ENCODE measurements at regions not wholly inside any gene's neighbourhood (a gene's known extent, or its start where the extent isn't known, plus 50 kb on each side); places are given as distances from the start of the nearest gene placed in this dataset.
"Not testable (repeated sequence)": the region's sequence is repeated elsewhere in the genome, so short reads cannot be mapped to it uniquely, and the experiment has no call there.

DNA sequence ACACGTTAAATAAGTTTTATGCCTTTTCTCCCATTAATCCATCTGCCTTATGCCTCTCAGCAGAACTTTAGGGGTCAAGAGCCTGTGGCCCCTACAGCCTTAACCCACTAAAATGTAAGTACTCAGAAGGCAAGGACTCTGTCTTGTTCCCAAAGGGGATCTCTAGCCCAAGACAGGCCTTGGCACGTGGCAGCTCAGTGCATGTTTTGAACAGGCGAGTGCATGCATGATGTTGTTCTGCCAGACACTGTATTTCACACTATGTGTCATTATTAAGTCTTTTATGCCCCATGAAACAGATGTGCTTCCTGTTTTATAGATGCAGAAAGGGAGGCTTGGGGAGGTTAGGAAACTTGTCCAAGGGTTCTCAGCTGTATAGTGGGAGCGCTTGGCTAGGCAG lies 102.8 kb downstream of the ETS2 start:
- DNase-seq: no peak

DNA sequence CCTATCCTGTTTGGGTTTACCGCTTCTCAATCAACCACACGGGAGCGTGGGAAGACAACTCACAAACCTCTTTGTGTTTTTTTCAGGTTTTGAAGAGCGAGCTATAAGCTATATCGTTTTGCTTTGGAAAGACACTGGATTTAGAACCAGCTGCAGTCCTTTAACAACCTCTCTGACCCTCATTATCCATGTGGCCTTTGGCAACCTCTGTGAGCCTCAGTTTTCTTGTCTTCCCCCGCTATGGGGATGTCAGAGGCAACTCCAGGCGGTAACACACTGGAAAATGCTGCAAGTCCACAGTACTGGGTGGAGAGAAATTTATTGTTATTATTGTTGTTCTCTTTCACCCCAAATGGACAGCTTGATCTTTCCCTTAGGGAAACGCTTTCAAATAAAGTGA lies 100.0 kb downstream of the ETS2 start:
- DNase-seq: no peak

DNA sequence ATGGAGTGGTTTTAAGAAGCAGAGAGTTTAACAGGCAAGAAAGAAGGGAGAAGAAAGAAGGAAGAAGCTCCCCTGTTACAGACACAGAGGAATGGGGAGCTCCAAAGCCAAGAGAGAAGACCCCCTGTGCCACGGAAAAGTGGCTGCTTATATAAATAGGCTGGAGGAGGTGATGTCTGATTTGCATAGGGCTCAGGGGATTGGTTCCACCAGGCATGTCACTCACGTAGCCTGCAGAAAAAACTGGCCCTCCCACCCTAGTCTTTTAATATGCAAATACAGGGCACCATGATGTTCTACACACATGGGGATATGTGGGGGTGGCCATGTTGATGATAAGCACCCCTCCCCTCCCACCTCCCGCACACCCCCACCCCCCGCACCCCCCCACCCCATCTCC lies 99.6 kb downstream of the ETS2 start:
- no peak for DNase-seq

DNA sequence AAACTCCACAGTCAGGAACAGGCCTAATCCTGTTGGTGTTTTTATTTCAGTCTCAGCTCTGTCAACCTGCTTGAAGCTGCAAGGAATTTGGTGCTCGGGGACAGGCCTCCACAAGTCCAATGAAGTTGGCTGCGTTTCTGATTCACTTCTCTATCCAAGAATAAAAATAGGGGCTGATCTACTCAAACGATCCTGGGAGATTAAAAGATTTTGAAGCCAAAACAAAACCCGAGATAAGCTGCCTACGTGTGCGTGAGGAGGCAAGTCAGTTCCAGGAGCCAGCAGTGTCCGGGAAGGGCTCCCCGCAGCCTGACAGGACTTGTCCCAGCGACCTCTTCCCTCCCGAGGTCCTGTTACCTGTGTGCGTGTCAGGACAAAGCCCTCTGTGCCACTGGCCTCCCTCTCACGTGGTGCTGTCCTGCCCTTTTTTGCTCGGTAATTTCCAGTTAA lies 98.0 kb downstream of the ETS2 start:
- DNase-seq: no peak

DNA sequence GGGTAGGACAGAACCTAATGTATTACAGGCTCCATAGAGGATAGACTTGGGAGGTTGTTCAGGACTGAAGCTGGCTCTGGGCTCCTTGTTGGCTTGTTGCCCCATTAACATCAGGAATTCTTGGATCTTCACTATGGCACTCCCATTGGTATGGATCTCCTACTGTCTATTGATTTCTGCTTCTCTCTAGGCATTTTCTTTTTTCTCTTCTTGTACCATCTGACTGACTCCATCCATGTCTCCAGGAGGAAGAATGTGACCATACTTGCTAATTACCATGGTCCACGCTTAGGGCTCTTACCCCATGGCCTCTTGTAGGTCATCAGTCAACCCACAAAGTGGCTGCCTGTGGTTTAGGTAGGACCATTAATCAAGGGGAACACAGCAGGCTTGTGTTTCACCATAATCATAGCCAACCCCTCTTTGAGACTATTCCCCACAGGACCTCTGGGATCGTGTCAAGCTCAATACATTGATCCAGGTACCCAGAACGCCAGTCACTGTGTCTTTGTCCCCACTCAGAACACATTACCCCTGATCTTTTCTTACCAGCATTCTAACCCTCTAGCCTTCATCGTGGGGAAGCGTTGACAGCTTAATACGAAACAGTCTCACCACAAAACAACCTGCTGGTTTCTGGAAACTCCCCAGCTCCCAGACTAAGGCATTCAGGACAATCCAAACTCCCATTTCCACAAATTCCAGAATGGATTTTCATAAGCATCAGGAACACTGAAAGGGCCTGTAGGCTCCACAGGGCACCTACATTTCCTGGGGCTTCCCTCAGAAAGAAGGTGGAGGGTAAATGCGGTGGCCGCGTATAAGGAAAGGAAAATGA lies 97.1 kb downstream of the ETS2 start:
- no peak for DNase-seq

DNA sequence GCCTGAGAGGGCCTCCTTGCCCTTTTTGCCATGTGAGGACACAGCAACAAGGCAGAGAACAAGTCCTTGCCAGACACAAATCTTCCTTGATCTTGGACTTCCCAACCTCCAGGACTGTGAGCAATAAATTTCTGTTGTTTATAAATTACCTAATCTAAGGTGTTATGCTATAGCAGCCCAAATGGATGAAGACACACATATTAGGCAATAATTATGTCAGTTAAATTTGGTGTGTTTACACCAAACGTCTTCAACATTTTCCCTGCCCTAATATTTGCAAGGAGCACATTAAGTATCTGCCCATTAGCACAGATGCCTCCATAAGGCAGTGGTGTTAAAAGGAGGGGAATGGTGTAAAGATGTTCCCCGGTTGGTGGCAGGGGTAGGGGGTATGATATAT lies 94.8 kb downstream of the ETS2 start:
- no peak for DNase-seq

DNA sequence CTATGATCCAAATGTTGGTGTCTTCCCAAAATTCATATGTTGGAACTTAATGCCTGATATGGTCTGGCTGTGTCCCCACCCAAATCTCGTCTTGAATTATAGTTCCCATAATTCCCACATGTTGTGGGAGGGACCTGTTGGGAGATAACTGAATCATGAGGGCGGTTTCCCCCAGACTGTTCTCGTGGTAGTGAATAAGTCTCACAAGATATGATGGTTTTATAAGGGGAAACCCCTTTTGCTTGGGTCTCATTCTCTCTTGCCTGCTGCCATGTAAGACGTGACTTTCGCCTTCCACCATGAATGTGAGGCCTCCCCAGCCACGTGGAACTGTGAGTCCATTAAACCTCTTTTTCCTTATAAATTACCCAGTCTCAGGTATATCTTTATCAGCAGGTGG lies 94.3 kb downstream of the ETS2 start:
- not testable (repeated sequence) for DNase-seq

DNA sequence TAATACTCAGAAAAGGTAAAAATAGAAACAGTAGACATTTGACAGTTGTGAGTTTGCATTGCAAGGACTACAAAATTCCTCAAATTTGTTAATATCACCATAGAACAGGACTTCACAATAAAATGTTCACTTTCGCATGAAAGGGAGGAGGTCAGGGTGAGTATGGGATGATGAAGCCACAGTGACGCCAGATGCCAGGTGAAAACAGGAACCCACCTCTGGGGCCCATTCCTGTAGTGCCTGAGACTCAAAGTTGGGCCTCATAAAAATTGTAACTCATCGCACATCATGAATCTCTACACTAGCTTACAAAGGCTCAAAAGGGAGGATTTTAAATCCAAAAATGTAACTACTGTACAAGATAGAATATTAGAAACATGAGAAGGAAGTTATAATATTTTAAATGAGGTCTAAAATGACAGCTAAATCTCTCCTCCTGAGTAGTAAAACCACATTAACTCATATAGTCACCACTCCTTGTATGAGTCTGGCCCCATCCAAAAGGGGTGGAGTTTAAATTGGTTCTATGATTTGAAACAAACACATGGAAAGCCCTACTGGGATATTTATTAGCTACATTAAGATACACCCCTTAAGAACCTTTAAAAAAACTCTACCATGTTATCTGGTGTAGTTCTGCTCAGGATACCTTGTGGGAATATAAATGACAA lies 93.7 kb downstream of the ETS2 start:
- DNase-seq: no peak

DNA sequence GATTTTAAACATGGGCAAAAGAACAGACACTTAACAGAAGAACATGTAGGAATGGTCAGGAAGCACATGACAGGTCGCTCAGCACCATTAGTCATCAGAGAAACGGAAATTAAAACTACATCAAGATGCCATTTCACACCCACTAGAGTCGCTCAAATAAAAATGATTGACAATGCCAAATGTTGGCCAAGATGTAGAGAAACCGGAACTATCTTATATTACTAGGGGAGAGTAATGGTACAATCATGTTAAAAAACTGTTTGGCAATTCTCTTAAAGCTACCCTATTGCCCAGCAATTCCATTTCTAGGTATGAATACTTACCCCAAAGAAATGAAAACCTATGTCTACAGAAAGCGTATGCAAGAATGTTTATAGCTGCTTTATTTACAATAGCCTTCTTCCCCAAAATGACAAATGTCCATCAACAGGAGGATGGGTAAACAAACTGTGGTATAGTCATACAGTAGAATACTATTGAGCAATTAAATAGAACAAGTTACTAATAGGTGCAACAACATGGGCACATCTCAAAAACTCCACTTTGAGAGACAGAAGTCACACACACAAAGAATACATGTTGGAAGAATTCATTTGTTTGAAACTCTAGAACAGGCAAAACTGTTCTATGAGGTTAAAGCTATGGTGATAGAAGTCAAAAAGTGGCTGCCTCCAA lies 92.8 kb downstream of the ETS2 start:
- DNase-seq: no peak

DNA sequence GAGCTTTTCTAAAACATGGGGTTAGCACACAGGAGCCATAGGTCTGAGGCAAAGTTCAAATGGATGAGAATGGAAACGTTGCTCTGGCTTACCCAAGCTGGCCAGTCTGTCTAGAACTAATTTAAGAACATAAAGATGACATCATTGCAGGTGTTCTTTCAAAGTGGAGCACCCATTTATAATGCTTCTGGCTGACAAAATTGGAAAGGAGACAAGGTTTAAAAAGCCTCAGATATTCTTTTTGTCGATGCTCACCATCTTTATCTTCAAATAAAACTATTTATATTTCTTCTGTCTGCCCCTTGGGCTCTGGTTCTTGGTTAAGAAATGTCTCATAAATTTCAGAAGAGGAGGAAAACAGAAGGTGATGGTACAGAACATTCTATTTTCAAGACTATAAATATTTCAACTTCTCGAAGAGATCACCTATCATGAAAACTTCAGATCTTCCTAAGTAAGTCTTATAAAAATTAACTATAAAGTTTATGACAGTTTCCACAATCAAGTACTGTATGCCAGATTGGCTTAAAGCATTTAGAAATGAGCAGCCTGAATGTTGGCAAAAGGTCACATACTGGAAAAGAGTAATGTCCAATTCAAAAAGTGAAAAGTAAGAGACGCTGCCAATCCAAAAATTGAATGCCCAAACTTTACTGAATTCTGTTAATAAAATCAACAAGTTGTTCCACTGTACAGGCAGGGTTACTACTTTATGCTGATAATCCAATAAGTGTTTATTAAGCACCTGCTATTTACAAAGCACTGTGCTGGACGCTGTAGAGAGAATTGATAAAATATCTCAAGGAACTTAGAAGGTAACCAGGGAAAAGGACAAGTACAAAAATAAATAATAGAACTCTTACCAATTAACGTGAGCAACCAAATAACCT lies 92.0 kb downstream of the ETS2 start:
- DNase-seq: no peak

DNA sequence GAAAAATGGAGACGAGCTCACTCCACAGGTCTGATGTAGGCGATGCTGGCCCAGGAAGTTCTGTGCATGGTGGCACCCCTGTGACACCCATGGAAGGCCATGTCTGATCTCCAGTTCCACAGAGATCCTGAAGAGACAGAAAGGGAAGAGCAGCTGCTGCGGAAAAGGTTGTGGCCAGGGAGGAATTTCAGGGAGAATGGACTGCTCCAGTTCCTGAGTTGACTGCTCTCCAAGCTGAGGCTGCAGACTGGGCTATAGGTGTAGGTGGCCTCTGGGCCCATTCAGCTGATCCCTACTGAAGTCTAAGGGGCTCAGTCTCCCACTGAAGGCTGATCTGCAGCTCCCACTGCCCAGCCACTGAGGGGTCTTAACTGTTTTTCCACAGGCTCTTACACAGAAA lies 89.2 kb downstream of the ETS2 start:
- no peak for DNase-seq

DNA sequence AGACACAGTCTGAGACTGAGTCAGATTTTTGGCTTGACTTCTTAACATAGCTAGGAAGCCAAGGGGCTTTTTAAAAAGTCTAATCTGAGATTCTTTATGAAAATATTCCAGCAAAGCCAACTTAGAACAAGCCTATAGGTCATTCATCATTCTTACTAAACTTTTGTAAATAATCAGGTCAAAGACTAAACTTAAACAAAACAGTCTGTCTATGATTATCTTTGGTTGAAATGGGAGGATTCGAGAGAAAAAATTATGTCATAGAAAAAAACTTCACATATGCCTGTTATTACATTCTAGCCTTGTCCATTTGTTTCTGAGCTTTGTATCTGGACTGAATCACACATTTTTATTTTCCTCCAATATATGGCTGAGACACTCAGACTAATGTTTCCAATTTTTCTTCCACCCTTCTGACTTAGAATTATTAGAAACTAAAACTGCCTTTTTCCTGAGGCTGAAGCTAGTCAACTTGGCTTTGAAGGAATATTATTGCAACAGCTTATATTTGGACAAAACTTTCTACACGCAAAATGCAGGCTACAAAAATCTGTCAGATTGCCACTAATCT lies 83.3 kb downstream of the ETS2 start:
- no peak for DNase-seq

DNA sequence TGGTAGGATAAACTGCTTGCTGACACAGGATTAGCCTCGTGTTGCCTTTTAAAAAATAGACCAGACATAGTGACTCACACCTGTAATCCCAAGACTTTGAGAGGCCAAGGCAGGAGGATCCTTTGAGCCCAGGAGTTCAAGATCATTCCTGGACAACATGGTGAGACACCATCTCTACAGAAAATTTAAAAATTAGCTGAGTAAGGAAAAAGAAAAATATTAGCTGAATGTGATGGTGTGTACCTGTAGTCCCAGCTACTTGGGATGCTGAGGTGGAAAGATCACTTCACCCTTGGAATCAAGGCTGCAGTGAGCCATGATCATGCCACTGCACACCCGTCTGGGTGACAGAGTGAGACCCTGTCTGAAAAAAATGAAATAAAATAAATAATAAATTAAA lies 82.0 kb downstream of the ETS2 start:
- DNase-seq: no peak

DNA sequence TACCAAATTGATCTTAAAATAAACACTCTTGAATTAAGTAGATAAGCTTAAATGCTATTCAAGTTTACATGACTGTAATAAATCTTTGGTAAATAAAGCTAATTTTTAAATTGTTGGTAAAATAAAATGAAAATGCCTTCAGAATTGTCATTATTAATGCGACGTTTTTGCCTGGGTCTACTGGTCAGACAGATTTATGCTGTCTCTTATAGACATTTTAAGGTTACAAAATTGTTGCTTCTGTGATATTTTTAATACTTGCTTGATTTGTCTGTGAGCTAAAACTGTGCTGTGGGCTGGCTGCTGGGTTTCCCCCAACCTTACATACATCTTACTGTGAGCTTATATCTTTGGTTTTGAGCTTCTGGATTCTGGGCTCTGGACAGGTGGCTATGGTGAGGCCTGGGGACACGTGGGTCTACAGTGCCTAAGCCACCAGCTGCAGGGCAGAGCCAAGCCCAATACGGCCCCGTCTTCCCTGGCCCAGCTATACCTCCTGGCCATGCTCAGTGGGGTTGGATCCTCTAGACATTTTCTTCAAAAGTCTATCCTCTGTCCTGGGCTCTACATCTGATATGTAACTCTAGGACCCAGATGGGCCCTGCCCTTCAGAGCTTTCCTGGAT lies 81.4 kb downstream of the ETS2 start:
- no peak for DNase-seq

DNA sequence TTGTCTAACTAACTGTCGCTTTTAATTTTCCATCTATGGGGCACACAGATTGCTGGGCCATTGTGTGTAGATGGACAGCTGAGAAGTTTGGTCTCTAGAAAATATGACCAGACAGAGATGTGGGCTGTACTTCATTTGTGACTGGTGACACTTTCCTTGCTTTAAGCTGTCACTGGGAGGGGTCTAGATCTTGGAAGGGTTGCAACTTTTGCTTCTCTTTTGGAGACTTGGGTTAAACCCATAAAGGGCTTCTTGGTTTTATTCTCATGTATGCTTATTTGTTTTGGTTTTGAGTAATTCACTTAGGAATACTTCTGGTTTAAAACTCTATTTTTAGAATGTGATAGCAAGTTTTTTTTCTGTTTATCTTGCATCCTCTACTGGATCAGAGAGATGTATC lies 80.2 kb downstream of the ETS2 start:
- no peak for DNase-seq

DNA sequence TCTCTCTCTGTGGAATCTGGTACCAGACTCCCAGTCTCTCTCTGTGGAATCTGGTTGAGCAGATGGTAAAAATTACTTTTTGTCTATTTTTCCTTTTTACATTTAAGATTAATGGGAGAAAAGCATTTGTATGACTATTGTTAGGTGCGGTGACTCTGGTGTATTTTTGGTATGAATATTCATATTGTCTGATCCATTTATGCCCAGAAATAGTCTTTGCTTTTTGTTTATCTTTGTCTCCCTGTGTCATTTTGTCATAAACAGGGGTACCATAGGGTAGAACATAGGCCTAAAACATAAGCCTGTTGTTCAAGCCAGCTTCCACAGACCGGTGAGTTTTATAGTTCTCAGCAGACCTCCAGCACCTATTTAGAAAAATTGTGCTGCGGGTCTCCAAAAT lies 78.7 kb downstream of the ETS2 start:
- no peak for DNase-seq

DNA sequence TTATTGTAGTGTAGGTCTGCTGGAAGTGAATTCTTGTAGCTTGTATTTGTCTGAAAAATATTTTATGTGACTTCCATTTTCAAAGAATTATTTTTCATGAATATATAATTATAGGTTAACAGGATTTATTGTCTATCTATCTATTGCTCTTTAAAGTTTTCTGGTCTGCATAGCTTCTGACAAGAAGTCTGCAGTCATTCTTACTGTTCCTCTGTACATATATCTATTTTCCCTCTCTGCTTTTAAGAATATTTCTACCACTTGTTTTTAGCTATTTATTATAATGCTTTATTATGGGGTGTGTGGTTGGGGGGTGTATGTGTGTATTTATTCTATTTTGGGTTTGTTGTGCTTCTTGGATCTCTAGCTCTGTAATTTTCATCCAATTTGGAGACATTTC lies 77.4 kb downstream of the ETS2 start:
- no peak for DNase-seq

DNA sequence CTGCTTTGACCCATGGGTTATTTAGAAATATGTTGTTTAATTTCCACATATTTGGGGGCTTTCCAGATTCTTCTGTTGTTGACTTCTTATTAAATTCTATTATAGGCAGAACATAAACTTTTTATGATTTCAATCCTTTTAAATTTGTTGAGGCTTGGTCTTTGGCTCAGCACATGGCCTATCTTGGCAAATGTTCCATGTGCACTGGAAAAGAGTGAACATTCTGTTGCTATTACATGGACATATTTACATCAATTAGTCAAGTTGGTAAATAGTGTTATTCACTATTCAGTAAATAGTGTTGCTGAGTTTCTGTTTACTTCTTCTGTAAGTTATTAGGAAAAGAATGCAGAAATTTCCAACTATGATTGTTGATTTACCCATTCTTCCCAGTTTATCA lies 75.4 kb downstream of the ETS2 start:
- DNase-seq: no peak

DNA sequence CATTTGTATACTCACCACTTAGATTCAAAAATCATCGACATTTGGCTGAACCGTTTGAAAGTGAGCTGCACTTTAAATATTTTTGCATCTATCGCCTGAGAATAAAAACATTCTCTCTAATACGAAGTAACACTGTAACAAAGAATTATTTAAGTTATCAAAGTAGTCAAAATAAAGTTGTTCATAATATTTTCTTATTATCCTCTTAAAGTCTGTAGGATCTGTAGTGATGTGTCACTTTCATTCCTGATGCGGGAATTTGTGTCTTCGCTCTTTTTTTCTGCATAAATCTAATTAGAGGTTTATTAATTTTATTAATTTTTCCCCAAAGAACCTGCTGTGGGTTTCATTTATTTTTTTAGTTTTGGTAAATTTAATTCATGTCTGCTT lies 74.8 kb downstream of the ETS2 start:
- no peak for DNase-seq

DNA sequence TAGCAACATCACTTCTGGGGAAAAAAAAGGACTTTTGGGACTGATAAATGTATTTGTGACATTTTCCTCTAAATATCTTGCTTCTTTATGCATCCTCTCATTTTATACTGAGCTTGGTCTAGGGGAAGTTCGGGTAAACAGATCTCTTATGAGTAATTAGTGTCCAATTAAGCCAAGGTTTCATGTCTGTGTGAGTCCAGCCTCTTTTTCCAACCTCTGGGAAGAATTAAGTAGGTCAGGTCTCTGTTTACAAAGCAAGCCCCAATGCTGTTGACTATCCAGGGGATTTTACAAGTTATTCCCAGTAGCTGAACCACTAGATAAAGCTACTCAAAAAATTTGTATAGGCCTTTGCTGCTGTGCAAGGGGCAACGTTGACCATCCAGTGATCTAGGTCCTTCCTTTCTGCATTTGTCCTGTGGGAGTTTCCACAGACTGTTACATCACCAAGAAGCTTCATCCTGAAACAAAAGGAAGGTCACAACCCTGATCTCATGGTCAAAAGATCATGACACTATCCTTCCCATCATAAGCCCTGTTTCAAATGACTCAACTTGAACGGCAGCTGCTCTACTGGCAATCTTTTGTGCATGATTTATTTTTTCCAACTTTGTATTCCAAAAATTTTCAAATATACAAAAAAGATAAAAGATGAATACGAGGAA lies 74.3 kb downstream of the ETS2 start:
- DNase-seq: no peak

DNA sequence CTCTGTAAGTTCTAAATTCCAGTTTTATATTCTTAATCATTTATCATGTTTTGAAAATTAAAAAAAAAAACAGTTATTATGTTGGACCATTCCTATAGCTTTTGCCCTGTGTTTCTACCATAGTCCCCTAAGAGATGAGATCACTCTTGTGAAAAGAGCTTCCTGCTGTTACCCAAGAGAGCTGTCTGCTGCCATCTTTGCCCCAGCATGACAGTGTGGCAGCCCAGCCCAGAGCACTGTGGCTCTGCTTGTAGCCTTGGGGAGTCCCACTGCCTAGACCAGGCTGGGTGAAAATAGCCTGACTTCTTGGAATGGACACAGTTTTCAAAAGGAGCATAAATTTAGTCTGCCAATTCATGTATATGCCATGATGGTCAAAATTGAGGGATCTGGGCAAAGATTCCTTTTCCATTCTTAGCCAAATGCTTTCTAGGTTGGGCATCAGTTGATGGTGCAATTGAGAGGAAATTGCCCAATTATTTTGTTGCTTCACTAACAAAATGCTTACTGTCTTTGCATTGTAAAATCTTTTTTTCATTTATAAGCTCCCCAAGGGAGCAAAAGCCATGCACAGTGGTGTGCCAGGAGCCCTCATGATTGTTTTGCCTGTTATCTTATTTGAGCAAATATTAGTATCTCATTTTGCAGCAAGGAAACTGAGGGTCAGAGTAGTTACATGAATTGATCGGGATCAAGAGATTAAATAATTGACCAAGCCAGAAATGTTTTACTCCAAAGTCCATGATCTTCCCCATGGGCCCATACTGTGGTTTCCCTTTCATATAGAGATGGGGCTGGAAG lies 72.8 kb downstream of the ETS2 start:
- no peak for DNase-seq

Data from CD4-positive, alpha-beta T cell treated with Interleukin-6 for 4 hours (primary cell).